ENCODE measurements at regions not wholly inside any gene's neighbourhood (a gene's known extent, or its start where the extent isn't known, plus 50 kb on each side); places are given as distances from the start of the nearest gene placed in this dataset.

DNA sequence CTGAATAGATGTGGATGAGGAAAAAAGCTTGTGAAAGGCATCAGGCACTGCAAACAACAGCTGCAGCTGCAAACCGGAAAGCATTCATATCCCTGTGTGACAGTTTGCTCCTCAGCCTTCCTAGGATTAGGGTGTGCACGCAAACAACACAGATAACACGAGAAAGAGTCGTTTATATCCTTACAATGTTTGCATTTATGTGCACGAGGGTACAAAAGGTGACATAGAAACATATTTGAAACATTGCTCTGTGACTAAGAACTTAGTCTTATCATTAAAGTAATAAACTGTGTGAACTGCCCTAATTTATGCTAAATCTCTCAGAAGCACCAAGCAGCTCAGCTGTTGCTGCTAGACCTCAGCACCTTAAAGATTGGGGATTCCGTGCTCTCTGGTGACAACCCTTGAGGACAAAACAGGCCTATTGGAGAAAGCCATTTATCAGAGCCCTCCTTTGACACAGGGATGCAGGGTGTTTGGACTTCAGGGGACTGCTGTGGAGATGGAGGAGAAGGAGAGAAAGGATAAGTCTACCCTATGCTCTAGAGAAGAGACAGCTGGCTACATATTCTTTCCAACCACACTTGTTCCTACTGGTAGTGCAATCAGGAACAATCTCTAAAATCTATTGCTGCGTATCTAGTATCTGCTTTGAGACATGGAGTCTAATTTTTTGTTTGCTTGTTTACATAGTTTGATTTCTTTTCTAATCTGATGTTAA, 176.2 kb downstream of the GNAT3 start:
- TF ChIP-seq TAF1 (IDR thresholded peaks at IDR 0.05; ENCODE audit: low read depth) (no peak), TCF12 (IDR thresholded peaks at IDR 0.05; ENCODE audit: low read depth) (no peak), TEAD4 (IDR thresholded peaks at IDR 0.05) (no peak), NFIC (IDR thresholded peaks at IDR 0.05) (no peak)
- TF ChIP-seq, protein P1, sequence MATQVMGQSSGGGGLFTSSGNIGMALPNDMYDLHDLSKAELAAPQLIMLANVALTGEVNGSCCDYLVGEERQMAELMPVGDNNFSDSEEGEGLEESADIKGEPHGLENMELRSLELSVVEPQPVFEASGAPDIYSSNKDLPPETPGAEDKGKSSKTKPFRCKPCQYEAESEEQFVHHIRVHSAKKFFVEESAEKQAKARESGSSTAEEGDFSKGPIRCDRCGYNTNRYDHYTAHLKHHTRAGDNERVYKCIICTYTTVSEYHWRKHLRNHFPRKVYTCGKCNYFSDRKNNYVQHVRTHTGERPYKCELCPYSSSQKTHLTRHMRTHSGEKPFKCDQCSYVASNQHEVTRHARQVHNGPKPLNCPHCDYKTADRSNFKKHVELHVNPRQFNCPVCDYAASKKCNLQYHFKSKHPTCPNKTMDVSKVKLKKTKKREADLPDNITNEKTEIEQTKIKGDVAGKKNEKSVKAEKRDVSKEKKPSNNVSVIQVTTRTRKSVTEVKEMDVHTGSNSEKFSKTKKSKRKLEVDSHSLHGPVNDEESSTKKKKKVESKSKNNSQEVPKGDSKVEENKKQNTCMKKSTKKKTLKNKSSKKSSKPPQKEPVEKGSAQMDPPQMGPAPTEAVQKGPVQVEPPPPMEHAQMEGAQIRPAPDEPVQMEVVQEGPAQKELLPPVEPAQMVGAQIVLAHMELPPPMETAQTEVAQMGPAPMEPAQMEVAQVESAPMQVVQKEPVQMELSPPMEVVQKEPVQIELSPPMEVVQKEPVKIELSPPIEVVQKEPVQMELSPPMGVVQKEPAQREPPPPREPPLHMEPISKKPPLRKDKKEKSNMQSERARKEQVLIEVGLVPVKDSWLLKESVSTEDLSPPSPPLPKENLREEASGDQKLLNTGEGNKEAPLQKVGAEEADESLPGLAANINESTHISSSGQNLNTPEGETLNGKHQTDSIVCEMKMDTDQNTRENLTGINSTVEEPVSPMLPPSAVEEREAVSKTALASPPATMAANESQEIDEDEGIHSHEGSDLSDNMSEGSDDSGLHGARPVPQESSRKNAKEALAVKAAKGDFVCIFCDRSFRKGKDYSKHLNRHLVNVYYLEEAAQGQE (IDR thresholded peaks at IDR 0.05; ENCODE audit: low read depth), result no peak

DNA sequence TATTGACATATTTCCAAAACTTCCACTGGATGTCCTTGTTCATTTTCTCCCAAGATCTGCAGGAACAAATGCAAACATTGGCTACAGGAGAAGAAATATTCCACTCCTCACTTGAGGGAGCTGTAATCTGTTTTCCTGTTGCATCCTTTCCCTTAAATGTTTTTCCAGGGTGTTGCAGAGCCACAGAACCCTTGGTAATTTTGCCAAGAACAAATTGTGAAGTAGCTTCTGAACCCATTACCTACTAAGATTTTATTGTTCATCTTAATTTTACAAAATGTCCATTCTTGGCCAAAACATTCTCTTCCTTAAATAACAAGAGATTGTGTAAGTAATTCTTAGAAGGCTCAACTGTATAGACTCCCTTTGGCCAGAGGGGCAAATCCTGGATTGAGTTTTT, 177.0 kb downstream of the GNAT3 start:
- TF ChIP-seq, protein P2, sequence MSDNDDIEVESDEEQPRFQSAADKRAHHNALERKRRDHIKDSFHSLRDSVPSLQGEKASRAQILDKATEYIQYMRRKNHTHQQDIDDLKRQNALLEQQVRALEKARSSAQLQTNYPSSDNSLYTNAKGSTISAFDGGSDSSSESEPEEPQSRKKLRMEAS (IDR thresholded peaks at IDR 0.05), result no peak
- TF ChIP-seq TCF12 (IDR thresholded peaks at IDR 0.05; ENCODE audit: low read depth), result no peak
- no peak for TF ChIP-seq NFIC (IDR thresholded peaks at IDR 0.05)
- no peak for TF ChIP-seq CEBPB (IDR thresholded peaks at IDR 0.05)
- TF ChIP-seq, protein P1 (IDR thresholded peaks at IDR 0.05; ENCODE audit: low read depth), result no peak
- TF ChIP-seq, protein P3, sequence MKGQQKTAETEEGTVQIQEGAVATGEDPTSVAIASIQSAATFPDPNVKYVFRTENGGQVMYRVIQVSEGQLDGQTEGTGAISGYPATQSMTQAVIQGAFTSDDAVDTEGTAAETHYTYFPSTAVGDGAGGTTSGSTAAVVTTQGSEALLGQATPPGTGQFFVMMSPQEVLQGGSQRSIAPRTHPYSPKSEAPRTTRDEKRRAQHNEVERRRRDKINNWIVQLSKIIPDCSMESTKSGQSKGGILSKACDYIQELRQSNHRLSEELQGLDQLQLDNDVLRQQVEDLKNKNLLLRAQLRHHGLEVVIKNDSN (IDR thresholded peaks at IDR 0.05), result no peak
- no peak for TF ChIP-seq YY1 (IDR thresholded peaks at IDR 0.05; ENCODE audit: low read depth)
- no peak for TF ChIP-seq CREB1 (IDR thresholded peaks at IDR 0.05; ENCODE audit: low read depth)
- TF ChIP-seq TEAD4 (IDR thresholded peaks at IDR 0.05), result no peak
- TF ChIP-seq FOXM1 (IDR thresholded peaks at IDR 0.05; ENCODE audit: borderline replicate concordance, low read depth), result no peak
- no peak for TF ChIP-seq ZBTB7A (IDR thresholded peaks at IDR 0.05; ENCODE audit: low read depth)
- no peak for TF ChIP-seq RAD21 (IDR thresholded peaks at IDR 0.05; ENCODE audit: low read depth)
- TF ChIP-seq EGR1 (IDR thresholded peaks at IDR 0.05), result no peak
- no peak for TF ChIP-seq EP300 (IDR thresholded peaks at IDR 0.05; ENCODE audit: borderline replicate concordance)
- no peak for TF ChIP-seq TAF1 (IDR thresholded peaks at IDR 0.05; ENCODE audit: low read depth)

DNA sequence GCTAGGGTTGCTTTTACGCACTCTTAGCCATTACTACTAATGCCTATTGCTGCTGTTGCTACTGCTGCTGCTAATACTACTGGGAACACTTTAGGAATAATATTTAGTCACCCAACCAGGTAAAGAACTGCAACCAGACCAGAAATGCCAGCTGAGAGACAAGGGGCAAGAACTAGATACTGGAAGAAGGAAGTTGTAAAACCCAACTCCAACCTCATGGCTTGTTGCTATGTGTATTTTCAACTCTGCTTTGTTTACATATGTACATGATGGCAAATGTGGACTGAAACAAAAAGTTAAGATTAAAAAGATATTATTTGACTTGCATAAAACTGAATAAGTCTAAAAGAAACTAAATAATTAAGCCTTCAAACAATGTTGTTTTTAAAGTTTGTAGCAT, 177.7 kb downstream of the GNAT3 start:
- TF ChIP-seq EP300 (IDR thresholded peaks at IDR 0.05; ENCODE audit: borderline replicate concordance) (no peak), YY1 (IDR thresholded peaks at IDR 0.05; ENCODE audit: low read depth) (no peak), NFIC (IDR thresholded peaks at IDR 0.05) (no peak), ZBTB7A (IDR thresholded peaks at IDR 0.05; ENCODE audit: low read depth) (no peak), TCF12 (IDR thresholded peaks at IDR 0.05; ENCODE audit: low read depth) (no peak), EGR1 (IDR thresholded peaks at IDR 0.05) (no peak), RAD21 (IDR thresholded peaks at IDR 0.05; ENCODE audit: low read depth) (no peak), FOXM1 (IDR thresholded peaks at IDR 0.05; ENCODE audit: borderline replicate concordance, low read depth) (no peak), TAF1 (IDR thresholded peaks at IDR 0.05; ENCODE audit: low read depth) (no peak), TEAD4 (IDR thresholded peaks at IDR 0.05) (no peak), CEBPB (IDR thresholded peaks at IDR 0.05) (no peak), CREB1 (IDR thresholded peaks at IDR 0.05; ENCODE audit: low read depth) (no peak)
- TF ChIP-seq, protein P3 (IDR thresholded peaks at IDR 0.05), result no peak
- TF ChIP-seq, protein P2 (IDR thresholded peaks at IDR 0.05), result no peak
- TF ChIP-seq, protein P1 (IDR thresholded peaks at IDR 0.05; ENCODE audit: low read depth), result no peak

DNA sequence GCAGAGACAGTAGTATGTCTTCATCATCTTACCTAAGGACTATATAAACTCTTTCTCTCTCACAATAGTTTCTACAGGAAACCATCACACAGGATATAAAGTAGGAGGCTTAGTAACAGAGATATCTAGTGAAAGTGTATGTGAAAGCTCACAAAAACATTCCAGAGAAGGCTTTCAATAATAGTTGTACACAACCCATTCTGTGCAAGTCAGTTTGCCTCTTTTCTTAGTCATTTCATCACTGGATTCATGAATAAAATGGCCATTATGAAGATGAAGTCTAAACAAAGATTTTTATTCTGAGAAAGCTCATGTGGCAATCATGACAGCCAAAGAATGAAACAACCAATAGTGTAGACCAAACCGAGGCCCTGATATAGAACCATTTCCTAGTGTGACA, 178.8 kb downstream of the GNAT3 start:
- no peak for TF ChIP-seq YY1 (IDR thresholded peaks at IDR 0.05; ENCODE audit: low read depth)
- no peak for TF ChIP-seq NFIC (IDR thresholded peaks at IDR 0.05)
- TF ChIP-seq ZBTB7A (IDR thresholded peaks at IDR 0.05; ENCODE audit: low read depth), result no peak
- no peak for TF ChIP-seq CREB1 (IDR thresholded peaks at IDR 0.05; ENCODE audit: low read depth)
- no peak for TF ChIP-seq TEAD4 (IDR thresholded peaks at IDR 0.05)
- TF ChIP-seq, protein P2 (IDR thresholded peaks at IDR 0.05), result no peak
- TF ChIP-seq TCF12 (IDR thresholded peaks at IDR 0.05; ENCODE audit: low read depth), result no peak
- TF ChIP-seq CEBPB (IDR thresholded peaks at IDR 0.05), result no peak
- TF ChIP-seq EGR1 (IDR thresholded peaks at IDR 0.05), result no peak
- TF ChIP-seq RAD21 (IDR thresholded peaks at IDR 0.05; ENCODE audit: low read depth), result no peak
